ENCODE measurements at regions not wholly inside any gene's neighbourhood (a gene's known extent, or its start where the extent isn't known, plus 50 kb on each side); places are given as distances from the start of the nearest gene placed in this dataset.

DNA sequence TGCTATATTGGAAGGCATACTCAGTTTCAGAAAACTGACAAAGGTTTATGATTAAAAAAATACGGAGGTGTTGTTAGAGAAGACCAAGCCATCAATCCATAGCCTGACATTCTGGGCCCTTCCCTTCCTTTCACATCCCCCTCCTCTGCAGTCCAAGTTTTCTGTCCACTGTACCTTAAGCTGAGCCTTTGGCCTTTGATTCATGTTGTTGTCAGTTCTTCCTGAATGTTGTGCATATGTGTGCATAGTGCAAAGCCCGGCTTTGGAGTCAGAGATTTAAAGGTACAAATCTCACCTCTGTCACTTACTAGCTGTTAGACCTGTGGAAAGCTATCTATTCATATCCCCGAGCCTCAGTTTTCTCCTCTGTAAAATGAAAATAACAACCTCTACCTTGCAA lies 104.9 kb upstream of the AGBL1 start:
- no peaks in the 10 kb centered on the region for H3K36me3 ChIP-seq (replicated peaks; ENCODE audit: low read depth, low read length)
- no peaks in the 10 kb centered on the region for H3K79me2 ChIP-seq (ENCODE audit: low read length)
- H3K27me3 ChIP-seq (ENCODE audit: low read depth, low read length) = peaks cover 53% of the 10 kb centered on the region
- H3K4me1 ChIP-seq (ENCODE audit: low read length) = no peaks in the 10 kb centered on the region
- no peak overlapping the region for H2AFZ ChIP-seq (ENCODE audit: low read depth, low read length)
- no peaks in the 10 kb centered on the region for H4K20me1 ChIP-seq (ENCODE audit: insufficient read depth, low read length)
- no peak overlapping the region for H3K9ac ChIP-seq (ENCODE audit: low read length)
- H3K4me3 ChIP-seq (ENCODE audit: low read length) = no peak overlapping the region
- no peak overlapping the region for H3K4me2 ChIP-seq (ENCODE audit: low read length)
- TF ChIP-seq CTCF (IDR thresholded peaks at IDR 0.05; ENCODE audit: low read depth, low read length) = no peak
- no peak for TF ChIP-seq EZH2phosphoT487 (IDR thresholded peaks at IDR 0.05; ENCODE audit: low read depth)
- no peak overlapping the region for H3K27ac ChIP-seq (ENCODE audit: low read length)
- no peaks in the 10 kb centered on the region for H3K9me3 ChIP-seq (ENCODE audit: insufficient read depth, low read length)

DNA sequence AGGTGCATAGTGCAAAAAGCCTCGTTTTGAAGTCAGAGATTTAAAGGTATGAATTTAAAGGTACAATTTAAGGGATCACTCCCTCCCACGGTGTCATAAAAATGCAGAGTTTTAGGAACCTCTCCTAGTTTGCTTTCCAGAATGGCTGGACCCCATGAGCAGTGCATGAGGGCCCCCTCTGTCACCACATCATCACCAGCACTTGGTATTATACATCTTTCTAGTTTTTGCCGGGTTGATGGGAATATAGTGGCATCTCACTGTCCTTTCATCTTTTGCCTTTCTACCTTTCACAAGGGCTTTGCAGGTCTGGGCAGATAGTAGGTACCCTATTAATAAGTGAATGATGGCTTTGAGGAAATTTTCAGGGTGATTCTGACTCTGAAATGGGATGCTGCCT lies 103.6 kb upstream of the AGBL1 start:
- no peaks in the 10 kb centered on the region for H3K9me3 ChIP-seq (ENCODE audit: insufficient read depth, low read length)
- no peak for TF ChIP-seq EZH2phosphoT487 (IDR thresholded peaks at IDR 0.05; ENCODE audit: low read depth)
- no peak for TF ChIP-seq CTCF (IDR thresholded peaks at IDR 0.05; ENCODE audit: low read depth, low read length)

DNA sequence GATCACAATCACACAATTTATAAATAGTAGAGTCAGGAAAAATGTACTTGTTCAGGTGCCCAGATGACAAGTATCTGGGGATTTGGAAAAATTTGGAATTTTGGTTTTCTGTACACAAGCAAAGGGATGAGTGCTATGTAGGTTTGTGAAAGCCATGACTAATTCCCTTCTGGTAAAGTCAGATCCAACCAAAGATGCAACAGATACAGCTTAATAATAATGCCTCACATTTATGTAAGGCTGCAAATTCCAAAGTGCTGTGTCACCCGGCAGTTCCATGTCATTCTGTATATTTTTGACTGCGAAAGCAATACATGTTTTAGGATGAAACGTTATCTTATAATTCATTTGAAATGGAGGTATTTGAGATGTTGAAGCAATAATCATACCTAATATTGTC lies 102.7 kb upstream of the AGBL1 start:
- no peak overlapping the region for H3K4me3 ChIP-seq (ENCODE audit: low read length)
- no peaks in the 10 kb centered on the region for H3K9me3 ChIP-seq (ENCODE audit: insufficient read depth, low read length)
- no peaks in the 10 kb centered on the region for H4K20me1 ChIP-seq (ENCODE audit: insufficient read depth, low read length)
- H3K27me3 ChIP-seq (ENCODE audit: low read depth, low read length) = peaks cover 57% of the 10 kb centered on the region
- no peak overlapping the region for H3K4me2 ChIP-seq (ENCODE audit: low read length)
- H2AFZ ChIP-seq (ENCODE audit: low read depth, low read length) = no peak overlapping the region
- H3K27ac ChIP-seq (ENCODE audit: low read length) = no peak overlapping the region
- no peaks in the 10 kb centered on the region for H3K4me1 ChIP-seq (ENCODE audit: low read length)
- no peaks in the 10 kb centered on the region for H3K36me3 ChIP-seq (replicated peaks; ENCODE audit: low read depth, low read length)
- no peak for TF ChIP-seq EZH2phosphoT487 (IDR thresholded peaks at IDR 0.05; ENCODE audit: low read depth)
- no peak for TF ChIP-seq CTCF (IDR thresholded peaks at IDR 0.05; ENCODE audit: low read depth, low read length)
- no peak overlapping the region for H3K9ac ChIP-seq (ENCODE audit: low read length)
- no peaks in the 10 kb centered on the region for H3K79me2 ChIP-seq (ENCODE audit: low read length)

More for the DNA sequence above, 103.6 kb upstream of the AGBL1 start:
- Histone ChIP-seq H3K27ac (ENCODE audit: low read length) (no peak overlapping the region), H4K20me1 (ENCODE audit: insufficient read depth, low read length) (no peaks in the 10 kb centered on the region), H3K36me3 (replicated peaks; ENCODE audit: low read depth, low read length) (no peaks in the 10 kb centered on the region), H3K9ac (ENCODE audit: low read length) (no peak overlapping the region), H3K79me2 (ENCODE audit: low read length) (no peaks in the 10 kb centered on the region), H2AFZ (ENCODE audit: low read depth, low read length) (no peak overlapping the region), H3K4me2 (ENCODE audit: low read length) (no peak overlapping the region), H3K27me3 (ENCODE audit: low read depth, low read length) (peaks cover 57% of the 10 kb centered on the region), H3K4me1 (ENCODE audit: low read length) (no peaks in the 10 kb centered on the region), H3K4me3 (ENCODE audit: low read length) (no peak overlapping the region)

DNA sequence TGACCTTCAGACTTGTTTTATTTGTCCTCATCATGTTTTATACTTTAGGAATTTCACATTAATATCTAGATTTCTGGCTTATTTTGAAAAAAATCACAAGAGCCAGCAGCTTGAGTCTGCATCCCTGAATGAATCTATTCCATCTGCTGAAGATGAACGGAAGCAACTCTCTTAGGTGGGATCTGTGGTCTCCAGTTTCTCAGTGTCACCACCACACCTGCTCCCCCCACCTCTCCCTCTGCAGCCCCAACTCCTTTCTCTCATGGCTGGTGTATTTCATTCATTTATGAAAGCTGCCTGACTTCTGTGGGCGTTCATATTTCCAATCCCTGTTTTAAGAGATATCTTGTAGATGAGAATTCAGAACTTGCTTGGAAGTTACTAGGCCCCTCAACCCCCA lies 102.1 kb upstream of the AGBL1 start:
- no peaks in the 10 kb centered on the region for H3K9me3 ChIP-seq (ENCODE audit: insufficient read depth, low read length)
- peaks cover 61% of the 10 kb centered on the region for H3K27me3 ChIP-seq (ENCODE audit: low read depth, low read length)
- no peak overlapping the region for H3K4me3 ChIP-seq (ENCODE audit: low read length)
- no peaks in the 10 kb centered on the region for H3K79me2 ChIP-seq (ENCODE audit: low read length)
- H3K4me1 ChIP-seq (ENCODE audit: low read length) = no peaks in the 10 kb centered on the region
- no peak overlapping the region for H3K9ac ChIP-seq (ENCODE audit: low read length)
- H2AFZ ChIP-seq (ENCODE audit: low read depth, low read length) = no peak overlapping the region
- H3K36me3 ChIP-seq (replicated peaks; ENCODE audit: low read depth, low read length) = no peaks in the 10 kb centered on the region
- H3K27ac ChIP-seq (ENCODE audit: low read length) = no peak overlapping the region
- no peak overlapping the region for H3K4me2 ChIP-seq (ENCODE audit: low read length)
- H4K20me1 ChIP-seq (ENCODE audit: insufficient read depth, low read length) = no peaks in the 10 kb centered on the region
- TF ChIP-seq EZH2phosphoT487 (IDR thresholded peaks at IDR 0.05; ENCODE audit: low read depth) = no peak
- no peak for TF ChIP-seq CTCF (IDR thresholded peaks at IDR 0.05; ENCODE audit: low read depth, low read length)
